Cardiac muscle cell (in vitro differentiated cells and primary cell): ENCODE measurements at regions not wholly inside any gene's neighbourhood (a gene's known extent, or its start where the extent isn't known, plus 50 kb on each side); places are given as distances from the start of the nearest gene placed in this dataset.
"Not testable (repeated sequence)": the region's sequence is repeated elsewhere in the genome, so short reads cannot be mapped to it uniquely, and the experiment has no call there.

Experiments used
- DNase-seq, 2 donors: peaks; one replicate each; pipeline versions ENCODE4 v3.0.0 to v3.0.0-alpha.2; 2010 to 2017; ENCODE audit warnings: low read depth in 1 of 2, low spot score in 1 of 2
- H3K27ac ChIP-seq: fragments of 200-600 bp; sonication (generic); 2 replicates; pipeline ENCODE4 v1.5.1; 2016
- H3K27me3 ChIP-seq: fragments of 200-600 bp; sonication (generic); 2 replicates; pipeline ENCODE4 v1.6.0; 2016; ENCODE audit warnings: control low read depth
- H3K36me3 ChIP-seq: fragments of 200-600 bp; sonication (generic); 2 replicates; pipeline ENCODE4 v1.5.1; 2016; ENCODE audit warnings: control low read depth
- H3K4me1 ChIP-seq: fragments of 200-600 bp; sonication (generic); 2 replicates; pipeline ENCODE4 v1.8.1; 2017; ENCODE audit warnings: low read depth, mild to moderate bottlenecking, mixed run types
- H3K4me3 ChIP-seq: fragments of 200-600 bp; sonication (generic); 2 replicates; pipeline ENCODE4 v1.5.1; 2016; ENCODE audit warnings: mild to moderate bottlenecking
- H3K9me3 ChIP-seq: fragments of 200-600 bp; sonication (generic); 2 replicates; pipeline ENCODE4 v1.5.1; 2017; ENCODE audit warnings: low read depth, mild to moderate bottlenecking, control low read depth
- CTCF ChIP-seq: IDR thresholded peaks from 2 replicates; pipeline ENCODE4 v1.5.1; 2012; ENCODE audit warnings: low read depth, mild to moderate bottlenecking, low read length

GRCh38 chr5:90326995-90327394 is 82.6 kb downstream of the CETN3 start:
- no peak for DNase-seq
- Histone ChIP-seq H3K27me3 (no peaks in the 10 kb centered on the region), H3K4me3 (no peak overlapping the region), H3K27ac (no peak overlapping the region), H3K9me3 (no peaks in the 10 kb centered on the region), H3K4me1 (no peaks in the 10 kb centered on the region), H3K36me3 (no peaks in the 10 kb centered on the region)
- no peak for TF ChIP-seq CTCF

- H3K4me3 ChIP-seq: no peak overlapping the region
- H3K36me3 ChIP-seq: no peaks in the 10 kb centered on the region
- no peak overlapping the region for H3K27ac ChIP-seq
- no peaks in the 10 kb centered on the region for H3K4me1 ChIP-seq
- no peaks in the 10 kb centered on the region for H3K9me3 ChIP-seq
- no peak for TF ChIP-seq CTCF
- DNase-seq: no peak
- H3K27me3 ChIP-seq: no peaks in the 10 kb centered on the region
These were observed 84.5 kb downstream of the CETN3 start for GRCh38 chr5:90325093-90325492.

GRCh38 chr5:90320348-90320747 is 89.2 kb downstream of the CETN3 start:
- H3K27ac ChIP-seq: not testable (repeated sequence)

GRCh38 chr5:90312027-90312426 is 97.5 kb downstream of the CETN3 start:
- no peak for TF ChIP-seq CTCF
- H3K4me1 ChIP-seq: no peaks in the 10 kb centered on the region
- no peaks in the 10 kb centered on the region for H3K27me3 ChIP-seq
- DNase-seq: no peak
- H3K9me3 ChIP-seq: no peaks in the 10 kb centered on the region
- H3K27ac ChIP-seq: no peak overlapping the region
- H3K36me3 ChIP-seq: no peaks in the 10 kb centered on the region
- no peak overlapping the region for H3K4me3 ChIP-seq

More at GRCh38 chr5:90320348-90320747, 89.2 kb downstream of the CETN3 start:
- H3K4me3 ChIP-seq, H3K9me3 ChIP-seq, H3K4me1 ChIP-seq, H3K27me3 ChIP-seq, H3K36me3 ChIP-seq, DNase-seq: not testable (repeated sequence)

- no peak for DNase-seq
- Histone ChIP-seq H3K9me3 (no peaks in the 10 kb centered on the region), H3K27ac (no peak overlapping the region), H3K27me3 (no peaks in the 10 kb centered on the region), H3K36me3 (no peaks in the 10 kb centered on the region), H3K4me1 (no peaks in the 10 kb centered on the region), H3K4me3 (no peak overlapping the region)
- TF ChIP-seq CTCF: no peak
These were observed 98.2 kb downstream of the CETN3 start for GRCh38 chr5:90311401-90311800.

GRCh38 chr5:90308787-90309585 is 100.6 kb downstream of the CETN3 start:
- DNase-seq: no peak

More at GRCh38 chr5:90308787-90309585, 100.6 kb downstream of the CETN3 start:
- Histone ChIP-seq H3K36me3 (no peaks in the 10 kb centered on the region), H3K4me1 (peaks cover 6% of the 10 kb centered on the region), H3K27ac (no peak overlapping the region), H3K9me3 (no peaks in the 10 kb centered on the region), H3K27me3 (no peaks in the 10 kb centered on the region), H3K4me3 (no peak overlapping the region)
- no peak for TF ChIP-seq CTCF
